PC-9 (cell line): ENCODE measurements at regions not wholly inside any gene's neighbourhood (a gene's known extent, or its start where the extent isn't known, plus 50 kb on each side); places are given as distances from the start of the nearest gene placed in this dataset.

Experiments
- BruUV-seq: library from RNA; stranded (reverse); fragments of 400-500 nt; replicated peaks from 2 replicates; lab custom pipeline; 2021; lab: Mats Ljungman, UMichigan
- CTCF ChIA-PET: fragments of 300-600 bp; sonication (Branson Sonifier 250); formaldehyde crosslinking; loops from one replicate; lab custom pipeline; 2022; ENCODE audit warnings: antibody characterized with exemption; lab: Charles Lee
- POLR2A ChIA-PET: fragments of 300-600 bp; sonication (Branson Sonifier 250); formaldehyde crosslinking; loops from one replicate; lab custom pipeline; 2022; ENCODE audit warnings: antibody characterized with exemption; ENCODE audit not compliant: unreplicated experiment; lab: Charles Lee
- DNase-seq, 2 experiments: peaks; one replicate each; pipeline versions ENCODE4 v3.0.0 to v3.0.0-alpha.2; 2015 to 2022; ENCODE audit warnings: mixed read lengths in 1 of 2
- H2AFZ ChIP-seq: fragments of 200-600 bp; sonication (generic); 2 replicates; pipeline ENCODE4 v1.8.1; 2017; ENCODE audit warnings: antibody characterized with exemption
- H3F3A ChIP-seq: fragments of 200-600 bp; sonication (generic); 2 replicates; pipeline ENCODE4 v1.8.1; 2017; ENCODE audit warnings: antibody characterized with exemption, mild to moderate bottlenecking, low read depth; ENCODE audit not compliant: insufficient read depth
- H3K27ac ChIP-seq: fragments of 200-600 bp; sonication (generic); 2 replicates; pipeline ENCODE4 v1.6.1; 2016; ENCODE audit warnings: mixed run types
- H3K27me3 ChIP-seq: fragments of 200-600 bp; sonication (generic); 2 replicates; pipeline ENCODE4 v1.6.1; 2016; ENCODE audit warnings: low read depth, mixed run types; ENCODE audit not compliant: insufficient read depth
- H3K36me3 ChIP-seq: fragments of 200-600 bp; sonication (generic); 2 replicates; pipeline ENCODE4 v1.6.1; 2016; ENCODE audit warnings: low read depth, mixed run types
- H3K4me1 ChIP-seq: fragments of 200-600 bp; sonication (generic); replicated peaks from 2 replicates; pipeline ENCODE4 v1.6.1; 2016; ENCODE audit warnings: mixed run types; ENCODE audit not compliant: insufficient read depth
- H3K4me2 ChIP-seq: fragments of 200-600 bp; sonication (generic); 2 replicates; pipeline ENCODE4 v1.6.1; 2017; ENCODE audit warnings: mixed run types
- H3K4me3 ChIP-seq: fragments of 200-600 bp; sonication (generic); 2 replicates; pipeline ENCODE4 v1.6.1; 2016; ENCODE audit warnings: mixed run types
- H3K79me2 ChIP-seq: fragments of 200-600 bp; sonication (generic); 2 replicates; pipeline ENCODE4 v1.6.1; 2017; ENCODE audit warnings: low read depth, mixed run types
- H3K9me2 ChIP-seq: fragments of 200-600 bp; sonication (generic); 2 replicates; pipeline ENCODE4 v1.8.1; 2017; ENCODE audit warnings: mild to moderate bottlenecking; ENCODE audit not compliant: insufficient read depth
- H3K9me3 ChIP-seq: fragments of 200-600 bp; sonication (generic); 2 replicates; pipeline ENCODE4 v1.8.1; 2016; ENCODE audit warnings: low read depth; ENCODE audit not compliant: insufficient read depth
- H4K20me1 ChIP-seq: fragments of 200-600 bp; sonication (generic); 2 replicates; pipeline ENCODE4 v1.8.1; 2017; ENCODE audit not compliant: insufficient read depth
- CTCF ChIP-seq: fragments of 200-600 bp; sonication (generic); conservative IDR thresholded peaks from 2 replicates; pipeline ENCODE4 v1.6.1; 2017; ENCODE audit warnings: mixed run types, antibody characterized with exemption, mild to moderate bottlenecking, moderate library complexity
- EZH2 ChIP-seq: fragments of 200-600 bp; sonication (generic); IDR thresholded peaks from 2 replicates; pipeline ENCODE4 v1.8.0; 2017; ENCODE audit warnings: antibody characterized with exemption, low read depth
- intact Hi-C: fragments of 100-400 bp; cut with micrococcal nuclease; formaldehyde crosslinking; loops from one replicate; pipeline ENCODE4 v1.10.0; 2022; ENCODE audit not compliant: unreplicated experiment

- H3K9me2 ChIP-seq, result no peaks in the 10 kb centered on the region
- H3K4me2 ChIP-seq, result no peak overlapping the region
- intact Hi-C loops, result no loop called here
- CTCF ChIA-PET, result no interaction called here
- peaks cover 13% of the 10 kb centered on the region for H3K27me3 ChIP-seq
- H3K27ac ChIP-seq, result no peak overlapping the region
- DNase-seq, result no peak
- no peak overlapping the region for H3K4me3 ChIP-seq
- BruUV-seq, result no TSS peak
- no peaks in the 10 kb centered on the region for H3F3A ChIP-seq
- TF ChIP-seq EZH2 (no peak), CTCF (no peak)
- H3K36me3 ChIP-seq, result no peaks in the 10 kb centered on the region
- H3K4me1 ChIP-seq, result no peaks in the 10 kb centered on the region
- no peak overlapping the region for H2AFZ ChIP-seq
- 0 out of 2 replicates have a peak, but pooled peaks cover 4% of the 10 kb centered on the region for H3K9me3 ChIP-seq
- no peaks in the 10 kb centered on the region for H3K79me2 ChIP-seq
- POLR2A ChIA-PET, result no interaction called here
- H4K20me1 ChIP-seq, result no peaks in the 10 kb centered on the region
These were observed 381.8 kb upstream of the POU3F3 start for GRCh38 chr2:104472076-104472475.

GRCh38 chr2:104473546-104473945, 380.4 kb upstream of the POU3F3 start:
- POLR2A ChIA-PET, result no interaction called here
- no TSS peak for BruUV-seq
- TF ChIP-seq EZH2, result no peak
- no peak for TF ChIP-seq CTCF

GRCh38 chr2:104474716-104475115, 379.2 kb upstream of the POU3F3 start:
- Histone ChIP-seq H3K4me2 (no peak overlapping the region), H3K27me3 (peaks cover 26% of the 10 kb centered on the region), H3K27ac (no peak overlapping the region), H3K9me3 (0 out of 2 replicates have a peak, but pooled peaks cover 4% of the 10 kb centered on the region), H3K4me3 (no peak overlapping the region), H3F3A (no peaks in the 10 kb centered on the region), H2AFZ (no peak overlapping the region), H3K36me3 (no peaks in the 10 kb centered on the region), H3K9me2 (no peaks in the 10 kb centered on the region), H4K20me1 (no peaks in the 10 kb centered on the region), H3K79me2 (no peaks in the 10 kb centered on the region), H3K4me1 (no peaks in the 10 kb centered on the region)
- POLR2A ChIA-PET, result no interaction called here
- no TSS peak for BruUV-seq
- TF ChIP-seq CTCF (no peak), EZH2 (no peak)
- no peak for DNase-seq
- intact Hi-C loops, result no loop called here
- CTCF ChIA-PET, result no interaction called here

More at GRCh38 chr2:104473546-104473945, 380.4 kb upstream of the POU3F3 start:
- H3K79me2 ChIP-seq, result no peaks in the 10 kb centered on the region
- peaks cover 26% of the 10 kb centered on the region for H3K27me3 ChIP-seq
- no peaks in the 10 kb centered on the region for H3K9me2 ChIP-seq
- 0 out of 2 replicates have a peak, but pooled peaks cover 4% of the 10 kb centered on the region for H3K9me3 ChIP-seq
- intact Hi-C loops, result no loop called here
- H4K20me1 ChIP-seq, result no peaks in the 10 kb centered on the region
- no peak overlapping the region for H3K4me2 ChIP-seq
- no peak overlapping the region for H3K4me3 ChIP-seq
- no peak overlapping the region for H3K27ac ChIP-seq
- CTCF ChIA-PET, result no interaction called here
- H2AFZ ChIP-seq, result no peak overlapping the region
- no peak for DNase-seq
- H3F3A ChIP-seq, result no peaks in the 10 kb centered on the region
- H3K36me3 ChIP-seq, result no peaks in the 10 kb centered on the region
- H3K4me1 ChIP-seq, result no peaks in the 10 kb centered on the region
